ENCODE measurements at regions not wholly inside any gene's neighbourhood (a gene's known extent, or its start where the extent isn't known, plus 50 kb on each side); places are given as distances from the start of the nearest gene placed in this dataset.

DNA sequence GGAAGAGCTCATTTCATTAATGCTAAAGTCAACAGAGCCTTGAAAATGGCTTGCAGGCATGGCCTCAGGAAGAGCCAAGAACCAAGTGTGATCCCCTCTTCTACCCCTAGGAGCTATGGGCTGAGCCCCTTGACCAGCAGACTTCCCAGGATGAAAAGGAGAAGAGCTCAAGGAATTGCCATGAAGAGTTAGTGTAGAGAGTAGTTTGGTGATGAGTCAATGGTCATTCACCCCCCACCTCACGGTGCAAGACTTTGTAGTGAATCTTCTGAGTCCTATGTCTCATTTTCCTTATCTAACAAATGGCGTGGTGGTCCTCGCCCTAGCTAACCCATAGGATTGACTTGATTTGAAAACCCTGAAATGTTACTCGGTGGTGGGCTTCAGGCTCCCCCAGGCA is 422.4 kb upstream of the CADM1 start:
- no peak for DNase-seq (ENCODE audit: low spot score)

- no peak for DNase-seq (ENCODE audit: low spot score)
Observed at GRCh38 chr11:115926138-115926537, 421.9 kb upstream of the CADM1 start.

DNA sequence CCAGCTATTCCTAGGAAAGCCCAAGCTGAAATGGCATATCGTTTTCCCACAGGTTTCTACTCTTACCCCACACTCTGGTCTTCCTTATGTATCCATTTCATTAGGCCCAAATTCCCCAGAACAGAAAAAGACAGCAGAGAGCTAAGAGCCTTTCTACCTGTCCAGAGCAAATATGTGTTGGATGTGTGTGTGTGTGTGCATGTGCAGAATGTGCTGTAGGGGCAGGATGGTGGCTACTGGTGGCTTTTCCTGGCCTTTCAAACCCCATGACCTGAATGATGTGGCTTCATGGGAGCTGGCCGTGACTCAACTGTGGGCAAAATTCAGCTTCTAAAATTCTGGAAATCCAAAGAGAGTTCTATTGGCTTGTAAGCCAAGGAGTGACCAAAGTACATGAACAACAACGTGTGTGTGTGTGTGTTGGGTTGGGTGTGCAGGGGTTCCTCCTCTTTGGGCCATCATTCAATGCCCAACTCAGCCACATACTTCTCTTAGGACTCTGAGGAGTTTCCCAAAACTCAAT is 421.4 kb upstream of the CADM1 start:
- DNase-seq (ENCODE audit: low spot score): no peak

- DNase-seq (ENCODE audit: low spot score): no peak
Observed at GRCh38 chr11:115924744-115925567, 420.7 kb upstream of the CADM1 start.

DNA sequence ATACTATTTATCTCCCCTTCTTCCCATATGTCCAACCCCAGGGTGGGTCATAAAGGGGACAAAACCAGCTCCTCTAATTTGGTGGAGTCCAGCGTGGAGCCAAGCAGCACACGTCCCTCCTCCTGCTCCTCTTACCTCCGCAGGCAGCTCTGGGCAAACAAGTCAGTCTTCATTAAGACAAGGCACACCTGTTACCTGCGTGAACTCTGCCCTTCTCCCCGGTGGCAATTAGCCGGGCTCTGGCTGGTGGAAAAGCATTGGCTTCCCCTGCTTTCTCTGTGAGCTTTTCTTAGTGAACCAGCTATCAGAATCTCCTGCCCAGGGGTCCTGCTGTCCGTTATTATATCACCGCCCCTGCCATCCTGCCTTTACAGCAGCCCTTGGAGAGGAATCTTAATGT is 418.7 kb upstream of the CADM1 start:
- DNase-seq (ENCODE audit: low spot score): no peak

DNA sequence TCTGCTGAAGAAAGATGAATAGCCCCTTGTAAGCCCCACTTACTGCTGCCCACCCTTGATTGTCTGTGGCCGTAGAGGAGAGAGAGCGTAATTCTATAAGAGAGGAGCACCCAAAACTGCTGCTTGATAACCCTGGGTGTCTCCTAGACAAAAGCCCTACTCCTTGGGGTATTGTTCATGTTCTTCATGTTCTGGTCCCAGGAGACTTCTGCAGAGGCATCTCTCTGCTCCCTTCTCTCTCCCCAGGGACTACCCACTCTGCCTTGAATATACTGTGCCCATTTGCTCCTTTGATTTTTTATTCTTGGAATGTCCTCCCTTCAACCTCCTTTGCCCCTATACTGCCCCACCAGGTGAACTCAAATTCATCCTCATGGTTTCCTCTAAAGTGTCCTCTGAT is 417.8 kb upstream of the CADM1 start:
- no peak for DNase-seq (ENCODE audit: low spot score)

- DNase-seq (ENCODE audit: low spot score): no peak
Observed at GRCh38 chr11:115921540-115921939, 417.3 kb upstream of the CADM1 start.

DNA sequence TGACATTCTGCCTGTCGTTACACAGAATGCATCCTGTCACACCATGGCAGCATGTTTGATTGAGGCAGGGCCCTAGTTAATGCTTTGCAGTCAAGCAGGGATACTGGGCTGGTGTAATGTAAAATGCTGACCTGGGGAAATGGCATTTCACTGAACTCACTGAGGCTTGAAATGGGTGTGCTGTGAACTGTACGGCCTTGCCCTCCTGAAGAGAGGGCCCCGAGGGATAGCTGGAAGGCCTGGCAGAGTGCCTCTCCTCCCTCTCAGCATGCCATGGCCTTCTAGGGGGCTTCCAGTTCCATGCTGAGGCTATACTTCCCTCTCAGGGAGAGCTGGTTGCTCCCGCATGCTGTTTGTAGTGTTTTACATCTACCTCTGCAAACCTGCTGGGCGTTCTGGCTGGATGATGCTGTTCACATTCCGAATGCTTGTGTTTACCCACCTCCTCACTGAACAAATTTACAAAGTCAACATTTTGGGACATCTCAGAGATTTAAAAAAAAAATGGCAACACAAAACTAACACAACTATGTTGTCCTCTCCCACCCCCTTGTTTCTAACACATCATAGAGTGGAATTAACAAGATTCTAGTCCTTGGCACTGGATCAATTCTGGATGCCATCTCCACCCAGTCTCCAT is 416.7 kb upstream of the CADM1 start:
- no peak for DNase-seq (ENCODE audit: low spot score)

DNA sequence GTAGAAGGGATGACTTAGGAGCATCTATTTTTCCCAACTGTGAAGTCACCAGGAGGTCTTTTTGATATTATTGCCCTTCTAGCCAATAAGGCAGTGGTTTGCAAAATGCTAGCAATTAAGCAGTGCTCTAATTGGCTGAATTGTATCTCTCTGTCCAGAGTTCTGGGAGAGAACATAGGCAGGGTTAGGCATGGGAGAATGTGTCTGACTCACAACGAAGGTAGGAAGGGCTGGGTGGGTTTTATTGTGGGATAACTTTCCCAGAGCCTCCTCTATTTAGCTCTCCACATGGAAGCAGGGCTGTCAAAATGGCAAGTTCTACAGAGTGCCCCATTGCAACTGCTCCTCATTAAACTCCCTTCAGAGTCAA is 415.9 kb upstream of the CADM1 start:
- no peak for DNase-seq (ENCODE audit: low spot score)

DNA sequence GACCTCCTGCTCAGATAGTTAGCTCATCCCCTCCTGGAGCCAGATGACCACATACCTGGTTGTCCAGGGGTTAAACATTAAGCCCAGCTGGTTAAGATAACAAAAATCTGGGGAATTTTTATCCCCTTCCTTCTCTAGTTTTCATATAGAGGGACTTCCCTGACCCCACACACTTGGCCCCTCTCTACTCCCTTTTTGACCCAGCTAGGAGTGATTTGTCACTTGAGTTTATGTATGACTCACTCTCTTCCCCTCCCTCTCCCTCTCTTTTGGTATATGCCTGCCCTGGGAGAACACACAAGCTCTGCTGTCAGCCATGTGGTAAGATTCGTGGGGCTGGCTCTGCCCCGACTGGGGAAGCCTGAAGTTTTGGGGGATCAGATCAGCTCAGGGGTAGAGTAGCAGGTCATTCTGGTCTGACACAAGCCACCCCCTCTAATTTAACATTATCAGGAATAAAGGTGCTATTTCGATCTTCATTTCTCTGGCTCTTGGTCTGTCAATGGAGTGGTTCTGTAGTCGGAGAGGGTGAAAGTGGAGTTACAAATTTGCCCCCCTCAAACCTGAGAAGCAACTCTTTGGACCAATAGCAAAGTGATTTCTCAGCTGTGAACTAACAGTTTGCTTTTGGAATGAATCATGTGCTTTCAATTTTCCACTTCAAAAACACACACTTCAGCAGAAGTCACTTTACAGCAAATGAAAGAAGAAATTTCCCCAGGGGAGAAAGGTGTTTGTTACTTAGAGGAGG is 415.3 kb upstream of the CADM1 start:
- no peak for DNase-seq (ENCODE audit: low spot score)

- DNase-seq (ENCODE audit: low spot score): no peak
Observed at GRCh38 chr11:115918576-115918975, 414.4 kb upstream of the CADM1 start.

- DNase-seq (ENCODE audit: low spot score): no peak
Observed at GRCh38 chr11:115916608-115917007, 412.4 kb upstream of the CADM1 start.

GRCh38 chr11:115912484-115912945 is 408.3 kb upstream of the CADM1 start:
- no peak for DNase-seq (ENCODE audit: low spot score)

DNA sequence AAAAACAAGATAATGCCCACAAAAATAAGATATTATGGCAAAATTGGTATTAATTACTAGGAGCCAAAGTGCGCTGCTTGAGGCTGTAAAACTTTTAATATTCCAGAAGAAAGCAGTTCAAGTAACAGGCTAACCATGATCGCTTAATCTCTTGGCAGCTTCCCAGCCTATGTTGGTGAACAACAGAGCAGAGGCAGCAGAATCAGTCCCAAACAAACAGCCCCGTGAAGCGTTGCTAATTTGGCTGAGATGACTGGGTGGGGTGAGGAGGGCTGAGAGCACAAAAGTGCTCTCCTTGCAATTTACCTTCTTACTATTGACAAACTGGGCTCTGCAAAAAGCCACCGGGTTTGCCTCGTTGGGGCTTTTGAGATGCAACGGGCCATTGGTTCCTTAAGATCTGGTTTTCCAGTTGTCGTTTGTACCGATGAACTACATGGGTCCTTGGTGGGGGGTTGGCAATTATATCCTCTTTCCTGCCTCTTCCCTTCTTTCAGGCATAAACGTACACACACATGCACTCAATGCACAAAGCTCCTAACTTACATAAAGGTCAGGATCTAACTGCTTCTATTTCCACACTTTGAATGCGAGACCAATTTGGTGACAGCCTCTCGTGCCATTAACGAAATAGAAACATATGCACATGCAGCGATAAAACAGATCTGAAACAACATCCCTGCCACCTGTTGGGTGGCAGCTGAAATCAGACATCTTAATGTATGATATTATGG is 407.6 kb upstream of the CADM1 start:
- no peak for DNase-seq (ENCODE audit: low spot score)

DNA sequence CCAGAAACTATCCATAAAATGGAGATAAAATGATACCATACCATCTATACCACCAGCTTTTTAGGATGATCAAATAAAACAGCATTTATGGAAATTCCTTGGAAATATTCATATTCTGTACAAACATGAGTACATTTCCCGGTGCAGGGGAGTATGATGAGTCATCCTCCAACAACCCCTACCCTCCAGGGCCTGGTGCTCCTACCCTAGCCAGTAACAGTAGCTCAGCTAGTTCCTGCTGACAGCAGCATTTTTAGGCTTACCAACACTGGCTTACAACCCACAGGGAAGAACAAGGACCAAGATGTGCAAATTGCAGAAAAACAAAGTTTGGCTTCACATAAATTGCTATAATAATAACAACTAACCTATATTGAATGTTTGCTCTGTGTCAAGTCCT is 406.2 kb upstream of the CADM1 start:
- no peak for DNase-seq (ENCODE audit: low spot score)

DNA sequence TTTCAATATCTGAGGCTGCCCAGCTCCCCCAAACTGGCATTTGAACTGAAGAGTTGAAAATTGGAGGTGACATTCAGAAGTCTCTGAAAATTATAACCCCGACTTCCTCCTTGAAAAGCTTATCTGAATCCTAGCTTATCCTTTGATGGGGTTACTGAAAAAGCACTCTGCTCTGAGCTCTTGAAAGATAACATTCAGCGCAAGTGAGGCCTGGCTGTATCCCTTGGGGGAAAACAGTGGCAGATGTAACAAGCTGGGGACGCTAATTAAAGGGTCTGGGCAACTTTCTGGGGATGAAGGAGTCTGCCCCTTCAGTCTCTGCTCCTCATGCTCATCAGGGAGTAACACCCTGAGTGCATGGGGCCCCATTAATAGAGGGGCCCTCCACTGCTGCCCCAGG is 402.0 kb upstream of the CADM1 start:
- DNase-seq (ENCODE audit: low spot score): no peak

DNA sequence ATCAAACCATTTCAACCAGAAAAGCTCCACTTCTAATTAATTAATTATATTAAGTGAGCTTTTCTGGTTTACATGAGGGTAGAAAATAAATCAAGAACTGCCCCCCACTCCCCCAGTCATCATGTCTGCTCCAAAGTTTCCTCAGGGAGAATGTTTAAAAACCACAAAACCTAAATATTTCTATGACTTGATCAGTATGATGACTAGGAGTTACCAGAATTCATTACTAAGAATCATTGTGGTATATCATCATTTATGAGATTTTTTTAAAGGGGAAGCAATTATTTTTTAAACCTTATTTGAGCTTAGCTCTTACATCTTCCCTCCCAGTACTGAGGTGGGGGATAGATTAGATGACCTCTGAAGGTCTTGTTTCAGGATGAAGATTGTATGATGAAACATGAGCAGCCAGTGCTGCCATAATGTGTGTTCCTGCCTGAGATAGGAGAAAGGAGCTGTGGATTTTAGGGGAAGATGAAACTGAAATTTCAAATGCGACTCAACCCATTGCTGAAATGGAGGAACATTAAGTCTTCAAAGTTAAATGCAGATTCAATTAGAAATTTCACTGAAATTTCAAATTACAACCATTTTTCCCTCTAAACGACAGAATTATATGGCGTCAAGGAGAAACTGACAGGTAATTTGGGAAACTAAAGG is 401.3 kb upstream of the CADM1 start:
- no peak for DNase-seq (ENCODE audit: low spot score)

DNA sequence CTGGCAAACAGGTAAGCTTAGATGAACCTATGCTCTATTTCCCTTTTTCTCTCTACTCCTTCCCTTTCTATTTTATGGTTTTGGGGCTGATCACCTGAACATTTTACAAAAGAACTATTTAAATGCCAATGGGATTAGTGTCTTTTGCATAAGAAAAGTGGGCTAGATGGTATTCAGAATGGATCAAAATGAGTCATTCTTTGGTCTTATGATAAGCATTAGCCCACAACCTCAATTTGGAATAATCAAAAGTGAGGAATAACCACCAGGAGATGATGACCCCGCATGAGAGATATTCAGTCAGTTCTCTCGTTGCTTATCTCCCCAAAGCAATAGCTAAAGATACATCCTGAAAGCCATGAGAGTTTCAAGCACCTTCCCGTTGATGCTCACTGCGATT is 399.0 kb upstream of the CADM1 start:
- DNase-seq (ENCODE audit: low spot score): no peak

GRCh38 chr11:115901069-115901468 is 396.9 kb upstream of the CADM1 start:
- DNase-seq (ENCODE audit: low spot score): no peak

GRCh38 chr11:115900111-115900510 is 395.9 kb upstream of the CADM1 start:
- no peak for DNase-seq (ENCODE audit: low spot score)

DNA sequence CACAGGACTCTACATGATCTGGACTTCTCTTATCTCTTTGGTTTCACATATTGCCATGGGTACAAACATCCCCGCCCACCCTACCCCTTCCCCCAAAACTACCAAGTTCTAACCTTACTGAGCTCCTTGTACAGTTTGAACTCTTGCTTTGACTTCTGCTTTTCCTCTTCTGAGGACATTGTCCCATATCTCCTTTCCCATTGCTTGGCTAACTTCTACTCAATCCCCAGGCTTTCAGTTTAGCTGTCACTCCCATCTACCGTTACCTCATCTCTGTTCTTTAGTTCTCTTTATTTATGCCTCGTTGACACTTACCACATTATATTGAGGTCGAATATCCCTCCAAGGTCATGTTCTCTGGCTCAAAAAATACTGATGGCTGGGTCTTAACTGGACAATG is 393.5 kb upstream of the CADM1 start:
- DNase-seq (ENCODE audit: low spot score): no peak

DNA sequence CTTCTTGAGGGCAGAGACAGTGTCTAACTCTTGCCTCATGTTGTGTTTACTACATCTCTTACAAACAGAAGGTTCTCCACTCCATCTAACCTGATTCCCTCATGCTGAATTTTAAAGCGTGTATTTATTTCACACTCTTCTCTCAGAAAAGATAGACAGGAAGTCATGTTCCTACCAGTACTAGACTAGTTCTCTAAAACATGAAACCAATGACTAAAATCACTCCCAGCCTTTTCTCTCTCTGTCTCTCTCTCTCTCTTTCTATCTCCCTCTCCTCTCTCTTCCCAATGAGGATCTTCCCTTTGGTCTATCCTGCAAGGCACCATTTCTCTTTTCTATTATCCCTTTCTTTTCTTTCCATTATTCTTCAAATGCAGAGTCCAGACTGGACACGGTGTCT is 391.9 kb upstream of the CADM1 start:
- DNase-seq (ENCODE audit: low spot score): no peak

Data from LoVo (cell line).